ENCODE measurements at regions not wholly inside any gene's neighbourhood (a gene's known extent, or its start where the extent isn't known, plus 50 kb on each side); places are given as distances from the start of the nearest gene placed in this dataset.

DNA sequence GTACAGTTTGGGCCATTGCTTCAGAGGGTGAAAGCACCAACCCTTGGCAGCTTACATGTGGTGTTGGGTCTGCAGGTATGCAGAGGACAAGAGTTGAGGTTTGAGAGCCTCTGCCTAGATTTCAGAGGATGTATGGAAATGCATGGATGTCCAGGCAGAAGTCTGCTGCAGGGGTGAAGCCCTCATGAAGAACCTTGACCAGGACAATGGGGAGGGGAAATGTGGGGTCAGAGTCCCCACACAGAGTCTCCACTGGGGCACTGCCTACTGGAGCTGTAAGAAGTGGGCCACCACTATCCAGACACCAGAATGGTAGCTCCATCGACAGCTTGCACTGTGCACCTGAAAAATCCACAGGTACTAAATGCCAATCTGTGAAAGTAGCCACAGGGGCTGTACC lies 113.6 kb upstream of the SPATA31C2 start:
- DNase-seq (ENCODE audit: low read depth): no peak
- H3K4me3 ChIP-seq (ENCODE audit: control insufficient read depth, low read depth, low read length): no peak overlapping the region
- TF ChIP-seq, protein P1, sequence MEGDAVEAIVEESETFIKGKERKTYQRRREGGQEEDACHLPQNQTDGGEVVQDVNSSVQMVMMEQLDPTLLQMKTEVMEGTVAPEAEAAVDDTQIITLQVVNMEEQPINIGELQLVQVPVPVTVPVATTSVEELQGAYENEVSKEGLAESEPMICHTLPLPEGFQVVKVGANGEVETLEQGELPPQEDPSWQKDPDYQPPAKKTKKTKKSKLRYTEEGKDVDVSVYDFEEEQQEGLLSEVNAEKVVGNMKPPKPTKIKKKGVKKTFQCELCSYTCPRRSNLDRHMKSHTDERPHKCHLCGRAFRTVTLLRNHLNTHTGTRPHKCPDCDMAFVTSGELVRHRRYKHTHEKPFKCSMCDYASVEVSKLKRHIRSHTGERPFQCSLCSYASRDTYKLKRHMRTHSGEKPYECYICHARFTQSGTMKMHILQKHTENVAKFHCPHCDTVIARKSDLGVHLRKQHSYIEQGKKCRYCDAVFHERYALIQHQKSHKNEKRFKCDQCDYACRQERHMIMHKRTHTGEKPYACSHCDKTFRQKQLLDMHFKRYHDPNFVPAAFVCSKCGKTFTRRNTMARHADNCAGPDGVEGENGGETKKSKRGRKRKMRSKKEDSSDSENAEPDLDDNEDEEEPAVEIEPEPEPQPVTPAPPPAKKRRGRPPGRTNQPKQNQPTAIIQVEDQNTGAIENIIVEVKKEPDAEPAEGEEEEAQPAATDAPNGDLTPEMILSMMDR (conservative IDR thresholded peaks at IDR 0.05; ENCODE audit: control insufficient read depth, insufficient read depth, low read depth, low read length): no peak

DNA sequence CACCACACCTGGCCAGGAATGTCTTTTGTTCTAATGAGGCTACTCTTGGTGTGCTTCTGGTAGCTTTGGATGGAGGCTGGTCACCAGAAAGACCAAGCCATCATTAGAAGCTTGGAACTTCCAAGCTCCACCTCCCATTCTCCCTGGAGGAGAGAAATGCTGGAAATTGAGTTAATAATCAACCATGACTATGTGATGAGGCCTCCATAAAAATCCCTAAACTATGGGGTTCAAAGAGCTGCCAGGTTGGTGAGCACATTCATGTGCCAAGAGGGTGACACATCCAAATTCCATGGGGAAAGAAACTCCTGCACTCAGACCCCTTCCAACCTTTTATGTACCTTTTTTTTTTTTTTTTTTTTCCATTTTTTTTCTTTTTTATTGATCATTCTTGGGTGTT lies 105.5 kb upstream of the SPATA31C2 start:
- no peak overlapping the region for H3K4me3 ChIP-seq (ENCODE audit: control insufficient read depth, low read depth, low read length)
- TF ChIP-seq, protein P1 (conservative IDR thresholded peaks at IDR 0.05; ENCODE audit: control insufficient read depth, insufficient read depth, low read depth, low read length): no peak
- no peak for DNase-seq (ENCODE audit: low read depth)

- TF ChIP-seq, protein P1 (conservative IDR thresholded peaks at IDR 0.05; ENCODE audit: control insufficient read depth, insufficient read depth, low read depth, low read length): no peak
- no peak overlapping the region for H3K4me3 ChIP-seq (ENCODE audit: control insufficient read depth, low read depth, low read length)
- no peak for DNase-seq (ENCODE audit: low read depth)
Observed at GRCh38 chr9:88242879-88243278, 104.6 kb upstream of the SPATA31C2 start.

GRCh38 chr9:88237991-88238571 lies 99.8 kb upstream of the SPATA31C2 start:
- no peak overlapping the region for H3K4me3 ChIP-seq (ENCODE audit: control insufficient read depth, low read depth, low read length)
- DNase-seq (ENCODE audit: low read depth): no peak
- TF ChIP-seq, protein P1 (conservative IDR thresholded peaks at IDR 0.05; ENCODE audit: control insufficient read depth, insufficient read depth, low read depth, low read length): no peak

DNA sequence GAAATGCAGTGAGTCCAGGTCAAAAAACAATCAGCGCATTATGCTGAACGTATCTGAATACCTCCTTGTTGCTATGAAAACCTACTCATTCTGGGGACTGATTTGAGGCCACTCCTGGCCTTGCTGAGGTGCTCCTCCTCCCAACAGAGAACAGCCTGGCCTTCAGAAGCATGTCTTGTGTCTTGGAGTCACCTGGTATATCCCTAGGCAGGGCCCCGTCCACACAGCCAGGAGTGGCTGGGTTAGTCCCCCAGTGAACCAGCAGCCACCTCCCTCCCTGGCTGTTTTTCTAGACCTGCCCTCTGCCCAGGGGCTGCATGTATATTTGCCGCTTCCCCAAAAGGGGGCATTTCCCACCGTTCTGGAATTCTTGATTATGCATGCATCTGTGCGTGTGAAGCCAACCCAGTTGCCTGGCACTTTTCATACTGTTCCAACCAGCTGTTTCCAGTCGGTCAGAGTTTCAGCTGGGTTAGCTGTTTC lies 99.2 kb upstream of the SPATA31C2 start:
- DNase-seq (ENCODE audit: low read depth): no peak
- no peak overlapping the region for H3K4me3 ChIP-seq (ENCODE audit: control insufficient read depth, low read depth, low read length)
- TF ChIP-seq, protein P1 (conservative IDR thresholded peaks at IDR 0.05; ENCODE audit: control insufficient read depth, insufficient read depth, low read depth, low read length): no peak

DNA sequence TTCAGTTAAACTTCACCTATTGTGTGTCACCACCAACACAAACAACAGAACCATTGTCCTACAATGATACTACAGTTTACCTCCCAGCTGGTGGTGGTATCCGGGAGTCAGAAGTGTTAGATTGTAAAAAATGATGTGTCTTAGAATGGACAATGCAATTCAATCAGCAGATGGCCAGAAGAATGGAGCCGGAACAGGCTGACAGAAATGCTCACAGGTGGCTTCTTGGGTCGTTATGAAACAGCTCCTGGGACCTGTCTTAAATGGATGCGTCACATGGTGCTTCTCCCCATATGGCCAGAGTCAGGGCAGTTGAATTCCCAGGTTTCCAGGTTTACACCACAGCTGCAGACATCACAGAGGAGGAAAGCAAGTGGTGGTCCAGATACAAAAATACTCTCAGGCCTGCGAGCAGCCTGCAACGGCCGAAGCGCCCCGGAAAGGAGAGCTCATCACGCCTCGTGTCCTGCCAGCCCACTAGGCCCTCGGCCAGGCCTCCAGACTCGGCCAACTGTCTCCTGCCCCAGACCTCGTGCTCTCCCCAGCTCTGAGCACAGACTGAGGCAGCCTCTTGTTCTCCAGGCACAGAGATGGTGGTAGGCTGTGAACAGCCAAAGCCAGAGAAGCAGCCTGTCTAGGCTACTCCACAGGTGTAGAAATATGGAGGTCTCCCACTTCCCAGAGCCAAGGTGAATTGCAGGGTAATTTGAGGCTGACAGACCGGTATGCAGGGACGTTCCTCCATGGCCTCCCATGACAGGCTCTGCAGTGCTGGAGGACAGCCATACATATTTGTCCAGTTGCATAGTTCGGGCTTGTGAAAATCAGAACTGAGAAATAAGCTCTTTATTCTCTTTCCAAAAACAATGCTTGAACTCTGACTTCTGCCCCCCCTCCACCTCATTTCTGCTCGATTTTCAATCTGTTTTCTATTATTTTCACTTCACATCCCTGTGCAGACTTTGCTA lies 98.5 kb upstream of the SPATA31C2 start:
- no peak overlapping the region for H3K4me3 ChIP-seq (ENCODE audit: control insufficient read depth, low read depth, low read length)
- TF ChIP-seq, protein P1 (conservative IDR thresholded peaks at IDR 0.05; ENCODE audit: control insufficient read depth, insufficient read depth, low read depth, low read length): no peak
- peak; percentile 22 for DNase-seq (ENCODE audit: low read depth)

Measured in fibroblast of mammary gland (primary cell).